ENCODE measurements at regions not wholly inside any gene's neighbourhood (a gene's known extent, or its start where the extent isn't known, plus 50 kb on each side); places are given as distances from the start of the nearest gene placed in this dataset.
"Not testable (repeated sequence)": the region's sequence is repeated elsewhere in the genome, so short reads cannot be mapped to it uniquely, and the experiment has no call there.

- BruUV-seq (replicated peaks); H4K20me1 ChIP-seq (ENCODE audit: low read length); H2AFZ ChIP-seq (ENCODE audit: low read length); H3F3A ChIP-seq (ENCODE audit: low read length, unreplicated experiment); DNase-seq; H3K27ac ChIP-seq (ENCODE audit: low read length); H3K36me3 ChIP-seq (ENCODE audit: low read depth, low read length); H3K79me2 ChIP-seq (ENCODE audit: low read length); H3K9me2 ChIP-seq (replicated peaks; ENCODE audit: low read length); ATAC-seq; H3K27me3 ChIP-seq (ENCODE audit: low read length); CTCF ChIA-PET; H3K9ac ChIP-seq (ENCODE audit: low read length); POLR2A ChIA-PET (ENCODE audit: unreplicated experiment); H3K4me3 ChIP-seq (ENCODE audit: low read length); H3K9me3 ChIP-seq (ENCODE audit: low read length); H3K4me2 ChIP-seq (ENCODE audit: low read length); intact Hi-C loops (cut with micrococcal nuclease): not testable (repeated sequence)
- H3K4me1 ChIP-seq (ENCODE audit: insufficient read depth, low read length) = peaks cover 13% of the 10 kb centered on the region
These were observed 128.6 kb downstream of the ACTR3 start for GRCh38 chr2:114018464-114018863.

GRCh38 chr2:114020668-114021067 lies 130.8 kb downstream of the ACTR3 start:
- intact Hi-C loops (cut with micrococcal nuclease) = no loop called here
- CTCF ChIA-PET = no interaction called here
- H3K9me2 ChIP-seq (replicated peaks; ENCODE audit: low read length) = no peaks in the 10 kb centered on the region; the same call in 1 of the 2 replicates
- H3F3A ChIP-seq (ENCODE audit: low read length, unreplicated experiment) = no peaks in the 10 kb centered on the region
- ATAC-seq (no peak), DNase-seq (no peak)
- POLR2A ChIA-PET (ENCODE audit: unreplicated experiment) = no interaction called here
- no peaks in the 10 kb centered on the region for H3K79me2 ChIP-seq (ENCODE audit: low read length)
- H3K9me3 ChIP-seq (ENCODE audit: low read length) = no peaks in the 10 kb centered on the region
- H3K4me1 ChIP-seq (ENCODE audit: insufficient read depth, low read length) = peaks cover 13% of the 10 kb centered on the region
- H3K4me2 ChIP-seq (ENCODE audit: low read length) = no peak overlapping the region
- no peak overlapping the region for H3K27ac ChIP-seq (ENCODE audit: low read length)
- H3K4me3 ChIP-seq (ENCODE audit: low read length) = no peak overlapping the region
- no peak for TF ChIP-seq EZH2phosphoT487 (IDR thresholded peaks at IDR 0.05; ENCODE audit: borderline replicate concordance, low read length)
- TF ChIP-seq CTCF (conservative IDR thresholded peaks at IDR 0.05; ENCODE audit: low read depth, low read length) = no peak
- no peak for TF ChIP-seq EZH2 (IDR thresholded peaks at IDR 0.05; ENCODE audit: low read length, unreplicated experiment)
- no peaks in the 10 kb centered on the region for H4K20me1 ChIP-seq (ENCODE audit: low read length)
- peaks cover 15% of the 10 kb centered on the region for H3K27me3 ChIP-seq (ENCODE audit: low read length)
- H2AFZ ChIP-seq (ENCODE audit: low read length) = no peak overlapping the region
- no peaks in the 10 kb centered on the region for H3K36me3 ChIP-seq (ENCODE audit: low read depth, low read length)
- no peak overlapping the region for H3K9ac ChIP-seq (ENCODE audit: low read length)
- BruUV-seq (replicated peaks) = no TSS peak

- H3K9me2 ChIP-seq (replicated peaks; ENCODE audit: low read length) = no peaks in the 10 kb centered on the region; the same call in 1 of the 2 replicates
- TF ChIP-seq CTCF (conservative IDR thresholded peaks at IDR 0.05; ENCODE audit: low read depth, low read length) (no peak), EZH2 (IDR thresholded peaks at IDR 0.05; ENCODE audit: low read length, unreplicated experiment) (no peak), EZH2phosphoT487 (IDR thresholded peaks at IDR 0.05; ENCODE audit: borderline replicate concordance, low read length) (no peak)
- DNase-seq = peak; percentile 86
- H3K36me3 ChIP-seq (ENCODE audit: low read depth, low read length) = no peaks in the 10 kb centered on the region
- H3K27ac ChIP-seq (ENCODE audit: low read length) = peak overlapping the region; percentile 59
- POLR2A ChIA-PET (ENCODE audit: unreplicated experiment) = no interaction called here
- H3K9ac ChIP-seq (ENCODE audit: low read length) = no peak overlapping the region
- H3K4me1 ChIP-seq (ENCODE audit: insufficient read depth, low read length) = peaks cover 13% of the 10 kb centered on the region
- no peaks in the 10 kb centered on the region for H3F3A ChIP-seq (ENCODE audit: low read length, unreplicated experiment)
- CTCF ChIA-PET = no interaction called here
- no peak overlapping the region for H3K4me3 ChIP-seq (ENCODE audit: low read length)
- ATAC-seq = peak; percentile 93
- H3K79me2 ChIP-seq (ENCODE audit: low read length) = no peaks in the 10 kb centered on the region
- H2AFZ ChIP-seq (ENCODE audit: low read length) = no peak overlapping the region
- peaks cover 26% of the 10 kb centered on the region for H3K27me3 ChIP-seq (ENCODE audit: low read length)
- no peaks in the 10 kb centered on the region for H4K20me1 ChIP-seq (ENCODE audit: low read length)
- intact Hi-C loops (cut with micrococcal nuclease) = no loop called here
- H3K9me3 ChIP-seq (ENCODE audit: low read length) = no peaks in the 10 kb centered on the region
- BruUV-seq (replicated peaks) = no TSS peak
- H3K4me2 ChIP-seq (ENCODE audit: low read length) = peak overlapping the region; percentile 26; the same call in 1 of the 2 replicates
These were observed 132.6 kb downstream of the ACTR3 start for GRCh38 chr2:114022360-114023085.

Measured in PC-3 (cell line).